H4 (cell line): ENCODE measurements at regions not wholly inside any gene's neighbourhood (a gene's known extent, or its start where the extent isn't known, plus 50 kb on each side); places are given as distances from the start of the nearest gene placed in this dataset.

ENCODE experiments used
- DNase-seq: peaks from one replicate; pipeline ENCODE4 v3.0.0-alpha.2; 2015; ENCODE audit warnings: low spot score

- no peak for DNase-seq
Observed at GRCh38 chr11:29310725-29311342, 706.0 kb downstream of the KCNA4 start.

- peak; percentile 56 for DNase-seq
Observed at GRCh38 chr11:29309992-29310391, 706.8 kb downstream of the KCNA4 start.

GRCh38 chr11:29306527-29306926, 710.3 kb downstream of the KCNA4 start:
- DNase-seq: peak; percentile 21

- no peak for DNase-seq
Observed at GRCh38 chr11:29305456-29306232, 711.2 kb downstream of the KCNA4 start.

- DNase-seq: no peak
Observed at GRCh38 chr11:29300420-29300819, 716.4 kb downstream of the KCNA4 start.

- DNase-seq: no peak
Observed at GRCh38 chr11:29296680-29297079, 720.1 kb downstream of the KCNA4 start.

GRCh38 chr11:29293825-29294224, 723.0 kb downstream of the KCNA4 start:
- DNase-seq: peak; percentile 58

- DNase-seq: peak; percentile 93
Observed at GRCh38 chr11:29282088-29282487, 734.7 kb downstream of the KCNA4 start.

- no peak for DNase-seq
Observed at GRCh38 chr11:29281271-29281777, 735.5 kb downstream of the KCNA4 start.

- DNase-seq: peak; percentile 8
Observed at GRCh38 chr11:29280452-29280851, 736.4 kb downstream of the KCNA4 start.

GRCh38 chr11:29279716-29280115, 737.1 kb downstream of the KCNA4 start:
- no peak for DNase-seq

GRCh38 chr11:29272019-29272654, 744.7 kb downstream of the KCNA4 start:
- peak; percentile 19 for DNase-seq

- DNase-seq: no peak
Observed at GRCh38 chr11:29271616-29272015, 745.2 kb downstream of the KCNA4 start.

GRCh38 chr11:29268733-29269132, 748.1 kb downstream of the KCNA4 start:
- no peak for DNase-seq

GRCh38 chr11:29265792-29266191, 751.0 kb downstream of the KCNA4 start:
- DNase-seq: no peak

GRCh38 chr11:29265381-29265780, 751.4 kb downstream of the KCNA4 start:
- no peak for DNase-seq

- DNase-seq: no peak
Observed at GRCh38 chr11:29263971-29264682, 752.7 kb downstream of the KCNA4 start.

- no peak for DNase-seq
Observed at GRCh38 chr11:29261831-29262230, 755.0 kb downstream of the KCNA4 start.

GRCh38 chr11:29260939-29261705, 755.7 kb downstream of the KCNA4 start:
- peak; percentile 46 for DNase-seq

- DNase-seq: no peak
Observed at GRCh38 chr11:29258411-29258810, 758.4 kb downstream of the KCNA4 start.

- no peak for DNase-seq
Observed at GRCh38 chr11:29256580-29256979, 760.2 kb downstream of the KCNA4 start.
